ENCODE measurements at regions not wholly inside any gene's neighbourhood (a gene's known extent, or its start where the extent isn't known, plus 50 kb on each side); places are given as distances from the start of the nearest gene placed in this dataset.
"Not testable (repeated sequence)": the region's sequence is repeated elsewhere in the genome, so short reads cannot be mapped to it uniquely, and the experiment has no call there.

DNA sequence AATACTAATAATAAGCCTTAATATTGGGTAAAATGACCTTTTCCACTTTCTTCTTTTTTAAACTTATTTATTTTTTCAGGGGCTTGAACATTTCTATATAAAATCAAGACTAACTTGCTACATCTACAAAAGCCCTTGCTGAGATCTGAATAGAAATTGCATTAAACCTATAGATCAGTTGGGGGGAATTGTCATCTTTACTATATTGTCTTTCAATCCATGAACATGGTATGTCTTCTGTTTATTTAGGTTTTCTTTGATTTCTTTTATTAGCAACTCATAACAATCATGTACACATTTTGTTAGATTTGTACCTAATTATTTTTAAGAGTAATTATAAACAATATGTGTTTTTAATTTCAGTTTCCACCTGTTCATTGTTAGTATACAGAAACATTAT is 96.4 kb upstream of the SLC22A23 start:
- DNase-seq (ENCODE audit: low read depth in 2 of 2) = no peak

DNA sequence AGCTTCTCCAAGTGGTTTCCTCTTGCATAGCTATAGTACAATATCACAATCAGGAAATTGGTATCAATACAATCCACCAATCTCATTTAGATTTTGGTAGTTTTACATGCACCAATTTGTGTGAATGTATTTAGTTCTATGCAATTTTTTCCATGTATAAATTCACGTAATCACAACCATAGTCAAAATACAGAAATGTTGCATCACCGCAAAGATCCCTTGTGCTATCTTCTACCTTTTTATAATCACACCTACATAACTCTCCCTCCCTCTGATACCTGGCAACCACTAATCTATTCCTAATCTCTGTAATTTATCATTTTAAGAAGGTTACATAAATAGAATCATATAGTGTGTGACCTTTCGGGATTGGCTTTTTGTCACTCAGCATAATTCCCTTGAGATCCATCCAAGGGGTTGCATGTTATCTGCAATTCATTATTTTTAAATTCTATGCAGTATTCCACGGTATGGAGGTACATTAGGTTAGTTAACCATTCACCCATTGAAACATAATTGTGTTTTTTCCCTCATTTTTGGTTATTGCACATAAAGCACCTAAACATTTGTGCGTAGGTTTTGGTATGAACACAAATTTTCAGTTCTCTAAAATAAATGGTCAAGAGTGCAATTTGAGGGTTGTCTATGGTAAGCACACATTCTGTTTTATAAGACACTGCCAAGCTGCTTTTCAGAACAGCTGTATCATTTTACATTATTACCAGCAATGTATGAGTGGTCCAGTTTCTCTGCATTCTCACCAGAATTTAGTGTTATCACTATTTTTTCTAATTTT is 95.1 kb upstream of the SLC22A23 start:
- DNase-seq (ENCODE audit: low read depth in 2 of 2) = no peak

DNA sequence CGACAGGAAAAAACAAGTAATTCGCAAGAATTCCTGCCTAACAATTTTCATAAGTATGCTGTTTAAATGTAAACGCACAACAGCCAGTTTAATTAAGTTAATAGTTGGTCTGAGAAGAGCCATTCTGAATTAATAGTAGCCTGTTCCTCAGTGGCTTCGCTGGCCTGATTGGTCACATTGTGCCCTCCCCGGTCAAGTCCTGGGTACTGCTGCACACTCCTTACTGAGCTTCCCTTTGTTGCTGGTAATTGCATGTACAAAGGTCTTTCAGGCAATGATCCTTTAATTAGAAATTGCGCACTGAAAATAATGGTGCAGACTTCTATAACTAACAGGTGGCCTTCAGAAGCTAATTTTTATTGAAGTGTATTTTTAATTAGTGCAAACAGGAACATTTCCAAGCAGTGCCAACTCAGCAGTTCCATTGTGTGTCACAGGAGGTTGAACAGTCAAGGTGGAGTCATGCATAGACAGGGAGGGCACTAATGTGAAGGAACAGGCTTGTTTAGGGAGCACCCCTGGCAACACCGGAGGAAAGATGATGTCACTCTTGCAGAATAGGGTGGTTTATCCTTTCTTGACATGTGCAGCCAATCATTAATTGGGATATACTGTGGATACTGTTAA is 92.6 kb upstream of the SLC22A23 start:
- no peak for DNase-seq (ENCODE audit: low read depth in 2 of 2)

DNA sequence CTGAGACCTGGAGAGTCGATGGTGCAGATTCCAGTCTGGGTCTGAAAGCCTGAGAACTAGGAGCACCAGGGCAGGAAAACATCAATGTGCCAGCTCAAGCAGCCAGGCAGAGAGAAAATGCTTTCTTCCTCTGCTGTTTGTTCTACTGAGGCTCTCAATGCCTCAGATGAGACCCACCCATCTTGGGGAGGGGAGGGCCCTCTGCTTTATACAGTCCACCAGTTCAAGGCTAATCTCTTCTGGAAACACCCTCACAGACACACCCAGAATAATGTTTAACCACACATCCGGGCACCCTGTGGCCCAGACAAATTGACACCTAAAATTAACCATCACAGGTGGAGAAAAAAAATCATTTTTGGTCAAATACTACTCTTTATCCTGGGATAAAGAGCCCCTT is 89.3 kb upstream of the SLC22A23 start:
- no peak for DNase-seq (ENCODE audit: low read depth in 2 of 2)

DNA sequence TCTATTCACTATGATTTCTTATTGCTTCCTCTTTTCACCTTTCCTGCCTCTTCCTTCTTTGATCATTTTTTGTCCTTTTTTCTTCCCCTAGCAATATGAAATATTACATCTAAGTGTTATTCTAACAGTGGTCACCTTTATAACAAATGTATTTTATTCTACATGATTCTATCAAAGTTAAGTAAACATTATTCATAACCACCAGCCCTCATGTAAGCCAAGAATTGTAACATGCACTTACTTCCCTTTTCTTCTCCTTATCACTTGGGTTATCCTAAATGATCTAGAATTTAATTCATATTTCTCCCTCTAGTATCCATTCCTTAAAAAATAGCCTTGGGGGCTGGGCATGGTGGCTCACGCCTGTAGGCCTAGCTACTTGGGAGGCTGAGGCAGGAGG is 88.3 kb upstream of the SLC22A23 start:
- DNase-seq (ENCODE audit: low read depth in 2 of 2) = no peak

DNA sequence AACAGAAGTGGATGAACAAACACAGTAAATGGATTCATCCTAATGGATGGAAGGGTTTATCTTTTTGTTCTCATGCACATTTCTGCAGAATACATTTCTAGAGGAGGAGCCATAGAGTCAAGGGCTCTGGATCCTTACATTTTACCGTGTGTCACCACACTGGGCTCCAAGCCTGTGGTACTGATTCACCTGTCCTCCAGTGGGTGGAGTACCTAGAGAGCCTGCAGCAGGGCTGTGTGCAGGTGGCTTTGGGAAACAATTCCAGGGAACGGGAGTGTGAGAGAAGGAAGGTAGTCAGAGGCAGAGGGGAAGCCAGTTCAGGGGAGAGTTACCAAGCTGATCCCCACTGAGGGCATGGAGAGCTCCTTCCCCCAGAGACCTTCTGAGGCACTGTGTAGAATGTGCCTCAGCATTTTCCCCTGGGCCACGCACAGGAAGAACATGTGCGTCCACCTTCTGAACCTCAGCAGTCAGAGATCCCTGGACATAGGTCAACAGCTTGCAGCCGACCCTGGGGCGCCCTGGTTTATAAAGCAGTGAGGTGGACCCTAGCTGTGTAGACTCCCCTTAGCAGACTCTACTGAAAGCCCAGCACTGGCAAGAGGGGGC is 85.3 kb upstream of the SLC22A23 start:
- no peak for DNase-seq (ENCODE audit: low read depth in 2 of 2)

DNA sequence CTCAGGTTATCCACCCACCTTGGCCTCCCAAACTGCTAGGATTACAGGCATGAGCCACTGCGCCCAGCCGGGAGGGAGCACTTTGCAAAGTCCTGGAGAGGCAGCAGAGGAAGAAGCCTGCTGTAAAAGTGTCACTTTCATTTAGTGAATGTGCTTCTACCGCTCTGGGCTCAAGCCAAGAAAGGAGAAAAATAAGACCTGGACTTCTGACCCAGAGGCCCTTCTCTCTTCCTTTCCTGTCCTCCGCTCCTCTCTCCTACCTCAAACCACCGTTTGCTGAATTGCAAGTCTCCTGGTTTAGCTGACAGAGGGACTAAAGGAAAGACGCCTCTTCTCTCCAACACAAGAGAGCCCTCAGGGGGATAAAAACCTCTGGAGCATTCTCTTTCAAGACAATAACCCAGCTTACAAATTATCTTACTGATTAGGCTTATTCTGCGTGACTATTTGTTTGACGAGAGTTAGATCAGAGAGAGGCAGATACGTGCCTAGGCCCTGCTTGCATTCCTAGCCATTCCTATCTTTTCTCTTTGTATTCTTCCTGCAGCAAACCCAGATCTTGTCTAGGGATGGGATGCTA is 84.2 kb upstream of the SLC22A23 start:
- no peak for DNase-seq (ENCODE audit: low read depth in 2 of 2)

DNA sequence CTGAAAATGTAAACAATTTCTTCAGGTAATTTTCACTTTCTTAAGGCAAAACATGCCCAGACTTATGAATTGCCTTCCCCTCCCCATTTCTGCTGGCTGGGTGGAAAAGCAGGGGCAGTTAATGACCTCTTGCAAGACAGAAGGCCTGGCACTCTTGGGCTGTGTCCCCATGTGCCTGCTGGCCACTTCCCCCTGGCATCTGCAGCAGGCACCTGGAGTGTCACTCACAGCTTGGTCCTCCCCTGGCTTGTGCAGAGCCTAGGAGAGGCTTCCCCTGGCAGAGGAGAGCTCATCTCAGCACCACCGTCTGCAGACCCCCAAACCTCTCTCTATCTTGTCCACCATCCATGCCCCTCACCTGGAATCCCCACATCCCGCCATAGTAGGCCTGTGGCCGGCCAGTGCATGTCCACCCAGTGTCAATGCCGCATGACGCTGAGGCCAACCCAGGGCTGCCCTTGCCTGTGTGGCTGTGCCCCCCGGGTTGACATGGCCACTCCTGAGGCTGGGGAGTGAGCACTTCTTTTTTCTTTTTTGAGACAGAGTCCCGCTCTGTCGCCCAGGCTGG is 83.5 kb upstream of the SLC22A23 start:
- DNase-seq (ENCODE audit: low read depth in 2 of 2) = no peak

DNA sequence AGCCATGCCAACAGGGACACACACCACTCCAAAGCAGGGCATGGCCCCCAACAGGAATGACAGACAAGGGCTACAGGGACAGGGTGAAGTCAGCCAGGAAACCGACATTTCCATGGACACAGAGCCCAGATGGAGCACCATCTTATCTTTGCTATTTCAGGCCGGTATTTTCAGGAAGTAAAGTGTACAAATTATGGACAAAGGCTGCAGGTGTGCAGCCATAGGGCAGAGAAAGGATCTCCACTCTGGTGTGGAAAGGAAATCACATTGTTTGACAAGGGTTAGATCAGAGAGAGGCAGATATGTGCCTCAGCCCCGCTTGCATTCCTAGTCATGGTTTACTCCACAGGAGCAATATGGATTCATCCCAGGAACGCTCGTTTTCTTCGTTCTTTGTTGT is 81.7 kb upstream of the SLC22A23 start:
- no peak for DNase-seq (ENCODE audit: low read depth in 2 of 2)

DNA sequence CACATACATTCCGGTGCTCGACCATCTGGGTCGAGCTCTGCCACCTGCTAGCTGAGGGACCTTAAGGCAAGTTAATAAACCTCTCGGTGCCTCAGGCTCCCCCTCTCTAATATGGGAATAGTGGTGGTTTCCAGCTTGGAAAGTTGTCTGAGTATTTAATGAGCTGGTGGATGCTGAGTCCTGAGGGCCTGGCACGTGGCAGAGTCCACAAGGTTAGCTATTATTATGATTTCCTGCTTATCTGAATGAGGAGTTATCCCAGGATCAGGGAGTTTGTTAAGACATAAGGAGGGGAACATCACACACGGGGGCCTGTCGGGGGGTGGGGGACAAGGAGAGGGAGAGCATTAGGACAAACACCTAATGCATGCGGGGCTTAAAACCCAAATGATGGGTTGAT is 80.1 kb upstream of the SLC22A23 start:
- no peak for DNase-seq (ENCODE audit: low read depth in 2 of 2)

DNA sequence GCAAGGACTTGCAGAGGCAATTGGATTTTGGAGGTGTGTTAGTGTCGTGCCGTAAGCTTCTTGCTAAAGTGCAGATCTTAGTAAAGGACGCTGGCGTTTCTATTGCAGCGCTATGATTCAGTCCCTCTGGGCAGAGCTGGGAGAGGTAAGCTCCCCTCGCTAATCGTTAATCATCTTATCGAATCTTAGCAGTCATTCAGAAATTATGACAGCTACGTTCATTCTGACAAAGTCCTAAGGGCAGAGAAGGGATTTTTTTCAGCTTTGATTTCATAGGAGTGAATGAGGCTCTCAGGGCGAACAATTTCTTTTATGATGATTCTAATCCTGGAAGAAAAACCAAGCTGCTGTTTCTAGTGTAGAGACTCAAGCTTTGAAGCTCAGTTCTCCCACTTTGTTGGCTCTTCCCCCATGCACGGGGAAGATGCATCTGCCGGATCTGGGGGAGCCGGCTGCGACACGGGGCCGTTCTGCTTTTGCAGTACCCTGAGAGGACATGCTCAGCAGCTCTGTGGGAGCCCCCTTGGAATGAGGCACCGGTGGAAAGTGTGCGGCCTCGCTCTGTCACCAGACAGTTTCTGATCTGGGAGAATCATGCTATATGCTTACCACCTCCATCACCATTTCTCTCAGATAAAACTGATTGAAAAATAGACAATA is 79.1 kb upstream of the SLC22A23 start:
- no peak for DNase-seq (ENCODE audit: low read depth in 2 of 2)

DNA sequence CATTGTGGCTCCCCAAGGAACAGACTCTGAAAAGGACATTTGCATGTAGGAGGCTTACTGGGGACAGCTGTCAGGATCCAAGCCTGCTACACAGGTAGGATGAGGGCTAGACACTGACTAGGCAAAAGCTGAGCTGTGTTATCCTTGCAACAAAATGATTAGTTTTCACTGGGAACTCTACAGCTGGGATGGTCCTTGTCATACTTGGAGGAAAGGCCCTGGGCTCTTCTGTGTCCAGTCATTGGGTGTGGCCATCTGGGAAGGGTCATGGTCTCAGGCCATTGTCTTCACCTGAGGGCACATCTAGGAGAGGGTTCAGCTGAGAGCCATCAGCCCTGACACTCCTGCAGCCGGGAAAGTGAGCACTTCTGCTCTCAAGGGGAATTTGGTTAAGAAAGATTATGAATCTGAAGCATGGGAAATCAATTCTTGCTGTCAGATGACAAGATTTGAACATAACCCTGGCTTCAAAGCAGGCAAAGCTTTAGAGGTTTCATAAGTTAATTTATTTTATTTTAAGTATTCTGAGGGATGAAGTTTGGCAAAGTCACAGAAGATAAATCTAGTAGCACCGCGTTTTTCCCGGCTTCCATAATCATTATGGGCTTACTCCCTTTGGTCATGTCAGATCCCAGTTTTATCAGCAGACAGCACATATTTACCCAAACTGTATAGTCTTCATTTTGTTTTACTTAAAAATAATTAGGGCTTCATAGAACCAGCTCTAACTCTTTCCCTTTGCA is 78.4 kb upstream of the SLC22A23 start:
- DNase-seq (ENCODE audit: low read depth in 2 of 2) = no peak

DNA sequence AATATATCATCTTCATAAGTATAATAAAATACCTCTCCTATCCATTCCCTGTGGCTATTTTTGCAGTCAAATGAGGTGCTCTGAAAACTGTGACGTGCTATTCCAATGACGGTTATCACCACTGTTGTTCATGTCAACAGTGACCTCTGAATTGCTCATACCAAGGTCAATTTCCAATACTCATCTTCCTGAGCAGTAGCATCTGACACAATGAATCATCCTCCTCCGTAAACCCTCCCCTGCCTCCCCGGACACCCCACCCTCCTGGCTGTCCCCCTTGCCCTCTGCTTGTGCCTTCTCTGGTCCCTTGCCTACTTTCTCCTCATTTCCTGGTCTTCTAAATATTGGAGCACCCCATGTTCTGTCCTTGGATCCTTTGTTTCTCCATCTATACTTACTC is 77.7 kb upstream of the SLC22A23 start:
- DNase-seq (ENCODE audit: low read depth in 2 of 2) = no peak

DNA sequence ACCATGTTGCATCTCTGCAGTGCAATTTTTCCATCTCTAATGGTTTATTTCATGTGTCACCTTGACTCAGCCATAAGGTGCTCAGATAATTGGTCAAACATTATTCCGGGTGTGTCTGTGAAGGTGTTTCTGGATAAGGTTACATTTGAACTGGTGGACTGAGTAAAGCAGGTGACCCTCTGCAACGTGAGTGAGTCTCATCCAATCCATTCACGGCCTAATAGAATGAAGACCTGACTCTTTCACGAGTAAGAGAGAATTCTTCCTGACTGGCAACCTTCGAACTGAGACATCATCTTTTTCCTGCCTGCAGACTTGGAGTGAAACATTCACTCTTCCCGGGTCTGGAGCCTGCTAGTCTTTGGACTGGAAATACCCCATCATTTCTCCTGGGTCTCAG is 77.1 kb upstream of the SLC22A23 start:
- DNase-seq (ENCODE audit: low read depth in 2 of 2) = no peak

DNA sequence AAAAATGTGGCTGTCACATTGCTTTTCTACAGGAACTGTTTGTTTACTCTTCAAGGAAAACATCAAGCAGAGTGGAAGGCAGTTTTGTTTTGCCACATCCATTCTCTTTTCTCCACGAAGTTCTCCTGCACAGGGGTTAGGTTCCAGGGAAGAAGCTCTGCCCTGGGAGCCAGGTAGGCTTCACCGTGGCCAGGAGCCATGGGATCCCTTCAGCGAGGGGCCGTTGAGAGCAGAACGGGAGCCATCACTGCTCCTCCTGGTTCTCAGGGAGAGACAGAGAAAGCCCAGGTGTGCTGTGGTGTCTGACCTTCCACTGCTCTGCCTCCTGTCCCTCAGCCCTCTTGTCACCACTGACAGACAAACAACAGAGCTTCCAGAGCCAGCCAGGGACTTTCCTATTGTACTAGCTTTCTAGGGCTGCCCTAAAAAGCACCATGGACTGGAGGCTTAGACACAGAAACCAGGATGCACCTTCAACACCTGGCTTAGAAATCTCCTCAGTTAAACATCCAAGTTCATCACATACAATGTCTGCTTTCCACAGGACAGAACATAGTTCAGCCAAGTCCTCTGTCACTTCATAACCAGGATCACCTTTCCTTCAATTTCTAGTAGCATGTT is 75.6 kb upstream of the SLC22A23 start:
- DNase-seq (ENCODE audit: low read depth in 2 of 2) = no peak

DNA sequence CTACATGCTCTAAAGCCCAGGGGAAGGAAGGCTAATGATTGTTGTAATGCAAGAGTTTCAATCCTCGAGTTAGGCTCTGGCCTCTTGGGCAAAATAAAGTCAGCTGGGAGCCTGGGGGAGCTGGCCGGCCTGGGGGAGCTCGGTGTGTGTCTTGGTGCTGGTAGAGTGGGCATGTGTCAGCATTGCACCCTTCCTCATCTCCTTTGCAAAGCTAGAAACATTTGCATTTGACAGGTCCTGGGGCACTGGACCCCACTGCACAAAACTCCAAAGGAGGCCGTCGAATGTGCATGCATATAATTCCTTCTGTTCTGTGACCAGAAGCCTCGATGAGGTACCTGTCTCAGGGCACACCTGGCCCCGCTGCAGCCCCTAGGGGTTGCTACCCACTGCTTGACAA is 74.6 kb upstream of the SLC22A23 start:
- no peak for DNase-seq (ENCODE audit: low read depth in 2 of 2)

DNA sequence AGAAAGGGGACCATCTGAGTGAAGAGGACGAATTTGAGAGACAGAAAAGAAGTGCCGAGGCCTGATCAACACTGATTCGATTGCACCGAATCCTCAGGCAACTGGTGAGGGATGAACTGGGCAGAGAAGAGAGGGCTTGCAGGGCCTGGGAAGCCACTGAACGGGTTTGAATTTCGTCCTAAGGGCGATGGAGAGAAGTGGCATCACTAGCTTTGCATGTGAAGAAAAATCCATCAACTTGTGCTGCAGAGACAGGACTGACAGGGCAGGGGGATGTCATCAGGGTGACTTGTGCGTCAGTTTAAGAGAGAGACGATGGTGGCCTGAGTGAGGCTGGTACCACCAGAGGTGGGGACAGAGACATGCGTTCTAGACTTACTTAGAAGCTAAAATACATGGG is 73.7 kb upstream of the SLC22A23 start:
- DNase-seq (ENCODE audit: low read depth in 2 of 2) = no peak

DNA sequence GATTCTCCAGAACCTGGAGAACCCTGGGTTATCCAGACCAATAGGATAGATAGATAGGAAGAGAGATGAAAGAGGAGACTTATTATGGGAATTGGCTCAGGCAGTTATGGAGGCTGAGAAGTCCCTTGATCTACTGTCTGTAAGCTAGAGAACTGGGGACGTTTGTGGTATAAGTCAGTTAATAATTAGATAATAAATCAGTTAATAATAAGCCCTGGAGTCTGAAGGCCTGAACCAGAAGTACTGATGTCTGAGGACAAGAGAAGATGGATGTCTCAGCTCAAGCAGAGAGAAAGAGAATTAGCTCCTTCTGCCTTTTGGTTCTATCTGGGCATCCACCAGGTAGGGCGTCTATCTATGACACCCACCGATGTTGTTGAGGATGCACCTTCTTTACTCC is 72.9 kb upstream of the SLC22A23 start:
- DNase-seq (ENCODE audit: low read depth in 2 of 2) = no peak

DNA sequence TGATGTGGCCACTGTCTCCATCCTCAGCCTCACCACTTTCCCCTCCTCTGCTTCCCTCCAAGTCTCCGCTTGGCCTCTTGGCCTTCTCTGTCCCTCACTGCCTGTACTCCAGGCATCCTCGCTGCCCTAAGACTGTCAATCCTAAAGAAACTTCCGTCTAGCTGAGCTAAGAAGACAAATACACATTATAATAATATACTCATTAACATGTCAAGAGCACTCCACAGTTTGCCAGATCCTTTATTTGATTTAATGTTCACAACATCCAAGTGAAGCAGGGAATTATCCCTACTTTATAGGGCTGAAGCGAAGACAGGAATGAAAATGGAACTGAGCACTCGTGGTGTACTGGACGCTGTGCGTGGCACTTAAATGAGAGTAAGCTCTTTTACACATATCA is 72.4 kb upstream of the SLC22A23 start:
- DNase-seq (ENCODE audit: low read depth in 2 of 2) = no peak

DNA sequence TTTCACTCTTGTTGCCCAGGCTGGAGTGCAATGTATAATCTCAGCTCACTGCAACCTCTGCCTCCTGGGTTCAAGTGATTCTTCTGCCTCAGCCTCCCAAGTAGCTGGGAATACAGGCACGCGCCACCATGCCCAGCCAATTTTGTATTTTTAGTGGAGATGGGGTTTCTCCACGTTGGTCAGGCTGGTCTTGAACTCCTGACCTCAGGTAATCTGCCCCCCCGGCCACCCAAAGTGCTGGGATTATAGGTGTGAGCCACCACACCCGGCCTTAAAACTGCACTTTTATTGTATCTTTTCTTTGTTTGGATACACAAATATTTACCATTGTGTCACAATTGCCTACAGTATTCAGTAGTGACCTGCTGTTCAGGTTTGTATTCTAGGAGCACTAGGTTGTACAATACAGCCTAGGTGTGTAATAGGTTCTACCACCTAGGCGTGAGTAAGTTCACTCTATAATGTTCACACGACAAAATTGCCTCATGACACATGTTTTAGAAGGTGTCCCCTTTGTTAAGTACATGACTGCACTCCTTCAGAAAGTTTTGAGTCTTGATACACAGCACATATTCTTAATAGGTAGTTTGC is 71.3 kb upstream of the SLC22A23 start:
- not testable (repeated sequence) for DNase-seq (ENCODE audit: low read depth in 2 of 2)

DNA sequence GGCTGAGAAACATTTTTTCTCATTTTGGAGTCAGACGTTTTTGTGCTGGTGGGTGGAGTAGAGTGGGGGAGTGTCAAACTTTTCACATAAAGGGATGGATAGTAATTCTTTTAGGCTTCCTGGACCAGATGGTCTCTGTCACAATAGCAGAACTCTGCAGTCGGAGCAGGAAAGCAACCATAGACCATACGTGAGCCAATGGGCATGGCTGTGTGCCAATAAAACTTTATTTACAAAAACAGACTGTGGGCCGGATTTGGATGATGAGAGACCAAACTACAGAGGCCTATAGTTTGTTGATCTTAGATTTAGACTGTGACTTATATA is 70.8 kb upstream of the SLC22A23 start:
- DNase-seq (ENCODE audit: low read depth in 2 of 2) = no peak

Measured in fibroblast of skin of left biceps (primary cell).